GM19468 (cell line): ENCODE measurements at regions not wholly inside any gene's neighbourhood (a gene's known extent, or its start where the extent isn't known, plus 50 kb on each side); places are given as distances from the start of the nearest gene placed in this dataset.

Source experiments
- ATAC-seq: cut with Tn5 transposase; IDR thresholded peaks from one replicate; pipeline ENCODE4 v1.9.1; 2021; ENCODE audit warnings: mild to moderate bottlenecking, moderate library complexity, moderate number of reproducible peaks; ENCODE audit not compliant: unreplicated experiment; ENCODE audit errors: extremely low read depth

DNA sequence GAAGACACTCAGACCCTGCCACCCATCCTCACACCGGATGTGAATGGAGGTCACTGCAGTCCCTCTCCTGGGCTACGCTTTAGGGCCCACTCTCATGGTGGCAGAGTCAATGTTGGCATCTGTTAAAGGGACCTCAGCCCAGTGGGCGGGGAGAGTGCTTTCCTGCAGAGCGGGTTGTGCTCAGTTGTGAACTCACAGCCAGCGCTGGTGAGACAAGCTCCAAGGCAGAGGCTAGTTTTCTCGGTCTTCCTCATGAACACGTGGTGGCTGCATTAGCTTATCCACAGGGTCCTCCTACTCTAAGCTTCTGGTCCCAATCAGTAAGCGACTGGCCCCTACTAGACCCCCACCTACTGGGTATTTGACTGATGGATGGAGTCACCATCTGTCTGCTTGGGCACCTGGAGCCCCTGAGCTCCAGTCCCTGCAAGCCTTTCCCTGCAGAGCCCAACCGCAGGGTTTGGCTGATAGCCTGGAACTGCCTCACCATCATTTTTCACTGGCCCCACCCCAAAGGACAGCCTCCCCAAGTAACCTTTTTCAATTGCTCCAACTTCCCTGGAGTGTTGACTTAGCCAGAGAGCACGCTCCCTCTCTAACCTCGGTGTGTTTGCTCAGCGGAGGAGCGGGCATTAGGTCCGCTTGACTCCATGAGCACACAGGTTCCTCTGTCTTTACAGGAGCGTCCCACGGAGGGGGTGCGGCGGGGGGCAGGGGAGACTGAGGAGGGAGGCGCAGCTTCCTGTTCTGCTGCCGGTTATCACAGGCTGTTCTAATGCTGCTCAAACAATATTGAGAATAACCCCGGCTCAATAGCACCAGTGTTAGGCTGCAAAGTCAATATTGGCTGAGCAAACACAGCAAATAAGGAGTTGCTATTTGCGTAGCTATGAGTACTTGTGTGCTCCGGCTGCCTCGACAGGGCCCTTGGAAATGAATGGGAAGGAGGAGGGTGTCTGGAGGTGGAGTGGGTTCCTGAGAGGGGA lies 141.7 kb downstream of the RPLP1 start:
- no peak for ATAC-seq

DNA sequence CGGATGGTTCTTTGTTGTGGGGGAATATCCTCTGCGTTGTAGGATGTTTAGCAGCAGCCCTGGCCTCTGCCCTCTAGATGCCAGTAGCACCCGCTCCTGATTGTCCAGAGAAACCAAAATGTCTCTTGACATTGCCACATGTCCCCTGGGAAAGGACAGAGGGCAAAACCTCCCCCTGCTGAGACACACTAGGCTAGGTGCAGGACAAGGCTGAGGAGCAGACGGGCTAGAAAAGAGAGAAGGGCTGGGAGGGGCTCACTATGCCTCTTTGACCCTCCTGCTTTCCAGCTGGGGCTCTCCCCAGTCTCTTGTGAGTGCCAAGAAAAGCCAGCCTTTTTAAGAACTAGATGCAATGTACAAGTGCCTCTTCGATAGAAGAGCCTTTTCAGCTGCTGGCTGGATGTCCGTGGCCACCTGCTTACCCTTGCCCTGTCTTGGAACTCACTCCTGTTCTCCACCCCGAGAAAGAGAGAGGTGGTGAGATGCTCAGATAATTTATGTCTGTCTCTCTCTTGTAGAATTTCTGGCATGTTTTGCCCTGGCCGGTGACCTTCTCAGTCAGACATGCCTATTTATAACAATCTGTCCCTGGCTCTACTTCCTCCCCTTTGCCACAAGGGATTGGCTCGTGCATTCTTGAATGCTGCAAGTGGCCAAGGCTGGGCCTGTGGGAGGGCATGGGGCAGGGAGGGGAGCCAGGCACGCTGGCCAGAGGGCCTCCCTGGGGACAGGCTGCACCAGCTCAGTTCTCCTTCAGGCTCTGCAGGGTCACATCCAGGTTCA lies 142.6 kb downstream of the RPLP1 start:
- ATAC-seq = no peak

- ATAC-seq = no peak
These were observed 144.5 kb downstream of the RPLP1 start for GRCh38 chr15:69597061-69597592.

DNA sequence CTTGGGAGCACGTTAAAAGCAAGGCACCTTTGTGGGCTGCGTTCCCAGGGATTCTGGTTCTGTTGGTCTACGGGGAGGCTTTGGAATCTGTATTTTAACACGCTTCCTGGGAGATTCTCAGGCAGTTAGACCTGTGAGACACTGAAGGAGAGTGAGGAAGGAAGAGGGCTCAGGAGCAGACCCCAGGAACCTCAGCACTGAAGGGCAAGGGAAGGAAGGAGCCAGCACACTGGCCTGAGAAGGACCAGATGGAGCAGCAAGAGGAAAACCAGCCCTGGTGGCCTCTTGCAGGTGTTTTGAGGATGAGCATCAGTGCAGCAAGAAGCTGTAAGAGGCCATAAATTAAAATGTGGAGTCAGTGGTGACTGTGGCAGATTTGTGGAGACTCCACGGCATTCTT lies 146.7 kb downstream of the RPLP1 start:
- no peak for ATAC-seq

- ATAC-seq = no peak
These were observed 148.0 kb downstream of the RPLP1 start for GRCh38 chr15:69600556-69601085.

DNA sequence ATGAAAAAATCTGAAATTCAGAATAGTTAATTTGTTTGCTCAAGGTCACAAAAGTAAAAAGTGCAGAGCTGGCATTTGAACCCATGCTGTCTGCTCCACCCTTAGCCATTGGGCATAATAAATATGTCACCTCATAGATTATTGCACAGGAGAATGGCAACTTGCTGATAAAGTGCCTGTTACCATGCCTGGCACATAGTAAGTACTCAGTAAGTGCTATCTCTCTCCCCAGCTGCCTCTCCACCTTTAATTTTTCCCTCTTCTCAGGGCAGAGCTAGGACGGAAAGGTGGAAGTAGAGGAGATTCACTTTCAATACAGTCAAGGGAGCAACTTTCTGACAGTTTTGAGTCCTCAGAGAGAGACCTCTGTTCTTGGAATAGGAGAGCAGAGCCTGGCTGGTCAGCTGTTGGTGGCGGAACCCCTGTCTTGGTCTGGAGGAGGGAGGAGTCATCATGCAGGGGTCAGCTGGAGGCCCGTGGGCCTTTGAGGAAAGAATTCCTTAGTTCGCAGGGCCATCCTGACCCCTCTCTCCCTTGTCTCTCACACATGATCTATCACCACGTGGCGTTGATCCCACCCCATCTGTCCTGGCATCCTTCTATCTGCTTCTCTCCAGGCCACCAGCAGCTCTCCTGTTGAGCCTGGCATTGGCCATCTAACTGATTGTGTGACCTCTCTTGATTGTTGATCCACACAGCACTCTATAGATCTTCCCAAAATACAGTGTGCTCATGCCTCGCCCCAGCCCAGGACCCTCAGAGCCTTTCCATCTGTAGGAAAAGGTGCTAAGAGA lies 149.3 kb downstream of the RPLP1 start:
- ATAC-seq = no peak

- ATAC-seq = no peak
These were observed 150.3 kb downstream of the RPLP1 start for GRCh38 chr15:69602921-69603320.

DNA sequence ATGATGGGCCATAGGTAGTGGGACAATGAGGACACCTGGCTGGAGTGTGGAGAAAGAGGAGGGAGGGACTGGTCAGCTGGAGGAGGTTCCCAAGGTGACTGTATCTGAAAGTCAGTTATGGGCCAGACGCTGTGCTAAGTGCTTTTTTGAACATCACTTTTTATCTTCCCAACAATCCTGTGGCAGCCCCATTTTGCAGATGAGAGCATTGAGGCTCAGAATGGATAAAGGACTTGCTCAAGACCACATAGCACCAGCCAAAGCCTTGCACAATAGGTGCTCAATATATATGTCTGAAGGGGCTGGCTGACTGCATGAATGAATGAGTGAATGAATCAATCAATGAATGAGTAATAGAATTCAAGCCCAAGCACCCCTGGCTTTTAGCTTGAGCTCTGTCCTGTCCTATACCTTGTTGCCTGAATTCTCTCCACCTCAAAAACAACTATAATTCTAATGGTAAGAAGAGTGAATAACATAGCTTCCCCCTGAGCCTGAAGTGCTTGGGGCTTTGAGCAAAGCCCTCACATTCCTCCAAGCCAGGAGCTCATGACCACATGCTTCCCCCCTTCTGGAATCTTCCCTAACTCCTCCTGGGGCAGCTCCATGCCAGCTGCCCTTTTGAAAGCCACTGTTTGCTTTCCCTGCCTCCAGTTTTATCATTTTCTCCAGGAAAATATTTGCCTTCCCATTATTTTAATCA lies 150.9 kb downstream of the RPLP1 start:
- no peak for ATAC-seq

GRCh38 chr15:69604072-69604411 lies 151.4 kb downstream of the RPLP1 start:
- ATAC-seq = no peak

- no peak for ATAC-seq
These were observed 153.5 kb downstream of the RPLP1 start for GRCh38 chr15:69606144-69606543.

DNA sequence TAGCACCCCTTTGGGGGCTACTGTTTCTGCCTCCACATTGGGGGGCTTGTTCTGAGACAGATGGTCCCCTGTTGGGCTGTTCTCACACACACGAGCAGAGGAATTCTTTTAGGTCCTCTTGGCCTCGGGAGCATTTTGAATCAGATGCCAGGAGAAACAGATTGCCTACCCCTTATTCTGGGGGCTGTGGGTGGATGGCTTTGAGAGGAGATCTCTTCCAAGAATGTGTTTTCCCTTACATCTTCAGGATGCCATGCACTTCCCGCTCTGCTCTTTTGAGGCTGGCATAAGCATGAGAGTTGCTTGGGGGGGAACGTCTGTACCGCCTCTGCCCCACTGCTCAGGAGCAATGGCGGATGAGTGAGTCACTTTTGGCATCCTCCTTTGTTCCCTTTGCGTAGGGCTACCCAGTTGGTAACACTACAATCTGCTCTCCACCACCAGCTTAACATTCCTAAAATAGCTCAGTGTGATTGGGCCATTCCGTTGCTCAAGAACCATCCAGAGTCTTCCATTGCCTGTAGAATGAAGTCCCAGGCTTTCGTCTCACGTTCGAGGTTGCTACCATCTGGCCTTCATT lies 154.4 kb downstream of the RPLP1 start:
- ATAC-seq = no peak

DNA sequence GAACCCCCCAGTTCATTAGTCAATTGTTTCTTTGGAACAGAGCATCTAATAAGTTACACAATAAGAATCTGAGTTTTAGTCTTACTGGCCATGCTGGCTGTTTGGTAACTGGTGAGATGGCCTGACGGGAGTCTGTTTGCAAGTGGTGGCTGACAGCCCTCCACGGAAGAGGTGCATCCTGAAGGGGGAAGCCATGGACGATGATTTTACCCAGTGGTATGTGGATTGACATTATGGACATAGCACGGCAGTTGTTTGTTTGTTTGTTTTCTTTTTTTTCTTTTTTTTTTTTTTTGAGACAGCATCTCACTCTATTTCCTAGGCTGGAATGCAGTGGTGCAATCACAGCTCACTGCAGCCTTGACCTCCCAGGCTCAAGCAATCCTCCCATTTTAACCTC lies 156.0 kb downstream of the RPLP1 start:
- ATAC-seq = no peak

GRCh38 chr15:69609176-69609575 lies 156.6 kb downstream of the RPLP1 start:
- no peak for ATAC-seq

- no peak for ATAC-seq
These were observed 157.2 kb downstream of the RPLP1 start for GRCh38 chr15:69609776-69610175.

DNA sequence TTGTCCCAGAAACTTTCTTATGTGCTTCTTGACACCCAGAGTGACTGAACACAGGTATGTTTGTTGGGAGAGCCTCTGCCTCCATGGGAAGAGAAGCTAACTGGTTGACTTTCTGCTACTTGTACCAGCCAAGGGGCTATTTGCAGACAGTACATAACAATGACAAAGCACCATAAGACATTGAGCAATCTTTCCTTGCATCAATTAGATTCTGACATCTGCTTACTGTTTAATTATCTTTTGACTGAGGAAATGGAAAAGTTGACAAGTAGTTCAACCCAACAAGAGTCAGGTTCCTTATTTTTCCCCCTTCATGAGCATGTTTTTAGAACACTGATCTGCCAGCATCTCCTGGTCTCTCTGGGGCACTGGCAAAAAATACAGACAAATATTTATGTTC lies 157.7 kb downstream of the RPLP1 start:
- no peak for ATAC-seq

DNA sequence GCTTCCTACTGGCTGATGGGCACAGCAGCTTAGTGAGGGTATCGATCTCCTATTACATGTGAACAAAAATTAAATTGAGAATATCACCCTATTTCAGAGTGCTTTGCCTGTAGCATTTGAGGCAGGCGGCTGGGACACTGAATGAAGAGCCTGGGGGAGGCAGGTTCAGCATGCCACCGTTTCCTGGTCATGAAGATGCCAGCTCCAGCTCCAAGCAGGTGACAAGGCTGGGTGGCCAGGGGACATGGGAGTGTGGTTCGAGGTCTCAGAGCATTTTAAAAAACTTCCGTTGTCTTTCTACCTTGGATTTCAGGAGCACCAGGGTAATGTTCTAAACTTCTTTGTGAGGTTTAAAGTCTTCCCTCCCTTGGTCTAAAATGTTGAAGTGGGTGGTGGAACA lies 158.2 kb downstream of the RPLP1 start:
- no peak for ATAC-seq

- no peak for ATAC-seq
These were observed 159.5 kb downstream of the RPLP1 start for GRCh38 chr15:69612112-69612511.

DNA sequence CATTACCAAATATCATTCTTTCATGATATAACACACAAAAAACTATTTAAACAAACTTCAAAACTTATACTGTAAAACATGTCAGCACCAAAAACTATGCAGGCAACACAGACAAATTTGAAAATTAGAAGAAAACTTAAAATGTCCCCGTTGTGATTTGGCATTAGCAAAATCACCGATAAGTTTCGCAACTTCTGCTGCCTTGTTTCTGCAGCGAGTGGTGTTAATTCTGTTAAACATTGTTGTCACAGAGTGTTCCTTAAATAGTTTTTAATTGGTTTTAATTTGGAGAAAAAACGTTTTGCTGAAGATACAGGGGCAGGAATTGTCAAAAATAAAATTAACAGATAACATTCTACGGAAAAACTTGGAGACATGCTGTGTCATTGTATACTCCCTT lies 160.6 kb downstream of the RPLP1 start:
- ATAC-seq = no peak

DNA sequence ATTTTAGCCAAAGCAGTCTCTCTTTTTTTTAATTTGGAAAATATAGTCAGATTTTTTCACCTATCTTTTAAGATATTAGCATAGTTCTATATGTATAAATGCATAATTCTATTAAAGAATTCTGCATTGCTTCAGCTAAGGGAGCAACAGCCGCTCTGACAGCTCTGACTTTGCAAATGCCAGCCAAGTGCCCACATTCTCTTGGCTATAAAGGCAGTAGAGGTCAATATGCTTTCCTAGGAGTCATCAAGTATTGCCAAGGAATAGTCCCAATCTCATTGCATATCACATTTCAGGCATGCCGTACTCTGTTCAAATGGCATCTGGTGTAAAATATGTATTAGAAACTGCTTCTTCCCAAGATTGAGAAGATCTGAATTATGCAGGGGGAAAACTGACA lies 161.4 kb downstream of the RPLP1 start:
- no peak for ATAC-seq
